Spleen (tissue), 7 donors: ENCODE measurements at regions not wholly inside any gene's neighbourhood (a gene's known extent, or its start where the extent isn't known, plus 50 kb on each side); places are given as distances from the start of the nearest gene placed in this dataset.

Experiments used
- CTCF ChIP-seq, 11 experiments: fragments of 200-600 bp in 7 of 11; fragments of 450-650 bp in 4 of 11; sonication (generic) in 4 of 11; IDR thresholded peaks in 8 of 11; conservative IDR thresholded peaks in 3 of 11; 1 replicate in 7 of 11; 2 replicates in 4 of 11; pipeline versions ENCODE4 v1.4.0 to v1.8.0; 2016 to 2021; ENCODE audit warnings: antibody characterized with exemption in 11 of 11, inconsistent platforms in 4 of 11, mild to moderate bottlenecking in 1 of 11
- POLR2AphosphoS5 ChIP-seq, 3 donors: sonication (generic); formaldehyde crosslinking; IDR thresholded peaks; one replicate each; pipeline ENCODE4 v1.5.1; 2017; ENCODE audit warnings: antibody characterized with exemption in 3 of 3
- donor health status: DM: no; HTN: no; CAD: no; lungs with moderate emphysema.
- donor health status: DM: no; HTN: no; CAD: no.
- donor health status: DM: no; HTN: no; CAD: no.

DNA sequence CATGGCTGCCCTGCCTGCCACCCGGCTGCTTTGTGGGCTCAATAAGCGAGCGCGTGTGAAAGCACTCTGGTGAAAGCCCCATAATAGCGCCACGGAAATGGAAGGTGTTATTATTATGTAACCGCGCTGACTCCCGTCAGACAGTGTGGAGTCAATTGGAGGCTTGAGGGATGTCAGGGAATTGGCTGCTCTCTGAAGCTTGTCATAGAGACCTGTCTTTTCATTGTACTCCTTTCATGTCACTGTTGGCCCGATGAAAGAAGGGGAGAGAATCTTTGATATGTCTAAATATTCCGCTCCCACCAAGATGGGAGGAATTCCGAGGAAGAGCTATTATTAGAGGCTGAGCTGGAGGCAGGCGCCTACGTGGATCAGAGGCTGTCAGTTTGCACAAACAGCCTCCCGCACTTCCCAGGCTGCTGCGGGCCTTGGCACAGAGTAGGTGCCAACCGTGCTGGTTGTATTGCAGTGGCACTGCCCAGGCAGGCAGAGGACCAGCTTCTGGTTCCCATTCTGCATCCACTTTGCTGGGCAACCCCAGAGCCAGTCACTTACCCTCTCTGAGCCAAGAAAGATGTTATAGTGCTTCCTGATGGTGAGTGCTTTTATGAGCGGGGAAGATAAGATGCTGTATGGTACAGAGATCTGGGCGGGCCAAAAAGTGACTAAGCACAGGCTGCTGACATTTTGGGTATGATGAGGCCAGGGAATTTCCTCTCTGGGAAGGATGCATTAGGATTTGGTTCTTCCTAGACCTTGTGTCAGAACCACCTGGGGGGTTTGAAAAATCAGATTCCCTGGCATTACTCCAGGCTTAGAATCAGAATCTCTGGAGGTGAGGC lies 151.4 kb downstream of the RPS24 start:
- no peak for TF ChIP-seq CTCF (IDR thresholded peaks at IDR 0.05 in 8 of 11, conservative IDR thresholded peaks at IDR 0.05 in 3 of 11)
- TF ChIP-seq POLR2AphosphoS5 (IDR thresholded peaks at IDR 0.05) = no peak
